Subcutaneous abdominal adipose tissue (tissue), 5 donors: ENCODE measurements at regions not wholly inside any gene's neighbourhood (a gene's known extent, or its start where the extent isn't known, plus 50 kb on each side); places are given as distances from the start of the nearest gene placed in this dataset.
"Not testable (repeated sequence)": the region's sequence is repeated elsewhere in the genome, so short reads cannot be mapped to it uniquely, and the experiment has no call there.

ENCODE experiments used
- H3K27ac ChIP-seq: one replicate; pipeline ENCODE4 v1.7.0; 2013; ENCODE audit warnings: low read depth, mild to moderate bottlenecking, inconsistent platforms, low read length, moderate library complexity
- H3K27me3 ChIP-seq, 5 donors: one replicate each; pipeline ENCODE4 v1.7.0; 2013; ENCODE audit warnings: low read length in 5 of 5, inconsistent platforms in 1 of 5; ENCODE audit not compliant: control insufficient read depth in 5 of 5, insufficient read depth in 4 of 5
- H3K36me3 ChIP-seq, 5 donors: one replicate each; pipeline ENCODE4 v1.7.0; 2013; ENCODE audit warnings: low read length in 5 of 5; ENCODE audit not compliant: control insufficient read depth in 5 of 5, insufficient read depth in 5 of 5
- H3K4me1 ChIP-seq, 5 donors: one replicate each; pipeline ENCODE4 v1.7.0; 2013; ENCODE audit warnings: low read length in 5 of 5, mild to moderate bottlenecking in 3 of 5, moderate library complexity in 1 of 5; ENCODE audit not compliant: control insufficient read depth in 5 of 5, insufficient read depth in 5 of 5
- H3K4me3 ChIP-seq, 5 donors: one replicate each; pipeline ENCODE4 v1.7.0; 2013; ENCODE audit warnings: low read length in 5 of 5, low read depth in 1 of 5
- H3K9ac ChIP-seq, 5 donors: one replicate each; pipeline ENCODE4 v1.7.0; 2013; ENCODE audit warnings: low read length in 5 of 5, mild to moderate bottlenecking in 4 of 5, moderate library complexity in 3 of 5
- H3K9me3 ChIP-seq, 5 donors: one replicate each; pipeline ENCODE4 v1.7.0; 2013; ENCODE audit warnings: low read length in 5 of 5; ENCODE audit not compliant: control insufficient read depth in 5 of 5
- donor health status: healthy.
- donor health status: healthy.
- donor health status: healthy.
- donor health status: healthy.
- donor health status: healthy.

DNA sequence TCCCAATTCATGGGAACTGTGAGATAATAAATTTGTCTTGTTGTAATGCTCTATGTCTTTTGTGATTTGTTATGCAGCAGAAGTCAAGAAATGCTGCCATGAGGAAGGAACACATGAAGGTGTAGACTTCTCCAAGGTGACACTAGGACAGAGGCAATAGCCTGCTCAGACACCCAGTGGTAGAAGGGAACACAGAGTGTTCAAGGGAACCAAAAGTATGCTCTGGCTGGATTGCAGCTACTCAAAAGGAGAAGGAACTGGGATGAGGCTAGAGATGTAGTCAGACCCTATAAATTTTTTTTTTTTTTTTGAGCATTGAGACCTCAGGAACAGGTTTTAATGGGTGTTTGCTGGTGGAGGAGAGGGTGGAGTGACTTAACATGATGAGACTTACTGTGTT, 232.5 kb downstream of the PARP8 start:
- H3K4me3 ChIP-seq: no peak overlapping the region
- no peaks in the 10 kb centered on the region for H3K36me3 ChIP-seq
- H3K9me3 ChIP-seq: no peaks in the 10 kb centered on the region
- no peaks in the 10 kb centered on the region for H3K27me3 ChIP-seq
- H3K27ac ChIP-seq: no peak overlapping the region
- H3K4me1 ChIP-seq: no peaks in the 10 kb centered on the region
- H3K9ac ChIP-seq: no peak overlapping the region

DNA sequence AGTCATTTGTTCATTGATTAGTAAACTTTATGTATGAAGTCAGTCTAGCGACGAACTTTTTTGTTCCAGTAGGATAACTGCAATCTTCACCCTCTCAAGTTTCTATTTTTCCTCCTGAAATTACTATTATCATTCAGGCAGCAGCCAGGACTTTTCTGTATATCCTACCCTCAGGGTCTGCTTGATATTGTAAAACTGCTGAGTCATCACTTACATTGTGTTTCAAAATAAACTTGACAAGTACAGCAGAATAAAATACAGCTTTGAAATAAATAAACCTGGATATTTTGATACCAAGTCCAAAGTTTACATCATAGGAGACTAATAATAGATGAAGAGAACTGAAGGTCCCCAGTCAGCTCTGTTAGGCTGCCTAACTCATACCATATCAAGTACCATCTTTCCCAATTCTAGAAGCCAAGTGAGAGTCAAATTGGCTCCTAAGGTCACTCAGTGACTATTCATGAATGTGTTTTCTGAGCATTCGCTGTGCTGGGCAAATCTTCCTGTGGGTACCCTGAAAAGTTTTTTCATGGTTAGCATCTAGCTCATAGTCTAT, 234.6 kb downstream of the PARP8 start:
- no peaks in the 10 kb centered on the region for H3K9me3 ChIP-seq
- H3K9ac ChIP-seq: no peak overlapping the region
- no peak overlapping the region for H3K4me3 ChIP-seq
- H3K4me1 ChIP-seq: no peaks in the 10 kb centered on the region
- H3K27me3 ChIP-seq: no peaks in the 10 kb centered on the region
- no peaks in the 10 kb centered on the region for H3K36me3 ChIP-seq
- H3K27ac ChIP-seq: no peak overlapping the region

DNA sequence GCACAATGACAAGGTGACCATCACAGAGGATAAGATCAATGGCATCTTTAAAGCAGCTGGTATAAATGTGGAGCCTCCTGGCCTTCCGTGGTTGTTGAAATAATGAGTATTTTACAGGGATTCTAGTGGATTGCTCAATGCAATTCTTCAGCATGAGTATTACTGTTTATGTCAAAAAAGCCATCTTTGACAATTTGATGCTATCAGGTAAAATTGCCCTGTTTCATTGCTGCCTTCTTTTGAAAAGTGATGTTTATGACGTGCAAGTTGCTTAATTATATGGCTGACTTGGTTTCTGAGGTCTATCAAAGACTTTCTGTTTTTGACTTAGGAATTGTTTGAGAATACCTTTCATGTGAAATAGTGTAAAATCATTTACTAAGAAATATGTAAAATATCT, 237.2 kb downstream of the PARP8 start:
- no peak overlapping the region for H3K9ac ChIP-seq

DNA sequence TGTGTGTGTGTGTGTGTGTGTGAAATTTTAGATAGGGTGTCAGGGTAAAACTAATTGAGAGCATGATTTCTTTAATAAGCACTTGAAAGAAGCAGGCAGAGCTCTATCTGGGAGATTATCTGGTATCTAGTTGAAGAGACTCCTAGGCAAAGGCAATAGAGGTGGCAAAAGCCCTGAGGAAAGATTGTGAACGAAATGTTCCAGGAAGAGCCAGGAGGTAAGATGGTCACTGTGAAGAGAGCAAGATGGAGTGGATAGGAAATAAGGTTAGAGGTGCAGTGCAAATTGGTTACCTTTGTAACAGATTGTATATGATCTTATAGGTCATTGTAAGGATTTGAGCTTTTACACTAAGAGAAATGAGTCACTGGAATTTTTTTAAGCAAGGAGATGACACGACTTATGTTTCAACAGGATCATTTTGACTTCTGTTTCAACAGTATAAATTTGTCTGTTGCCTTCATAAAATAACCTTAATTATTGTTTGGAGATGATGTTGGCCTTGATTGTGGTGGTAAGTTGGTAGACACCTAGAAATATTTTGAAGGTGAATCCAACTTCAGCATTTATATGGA, 239.6 kb downstream of the PARP8 start:
- Histone ChIP-seq H3K9ac (no peak overlapping the region), H3K9me3 (no peaks in the 10 kb centered on the region), H3K36me3 (no peaks in the 10 kb centered on the region), H3K27me3 (no peaks in the 10 kb centered on the region), H3K4me1 (no peaks in the 10 kb centered on the region), H3K4me3 (no peak overlapping the region), H3K27ac (no peak overlapping the region)

More for the DNA sequence above, 237.2 kb downstream of the PARP8 start:
- Histone ChIP-seq H3K27me3 (no peaks in the 10 kb centered on the region), H3K9me3 (no peaks in the 10 kb centered on the region), H3K4me3 (no peak overlapping the region), H3K36me3 (no peaks in the 10 kb centered on the region), H3K4me1 (no peaks in the 10 kb centered on the region), H3K27ac (no peak overlapping the region)

DNA sequence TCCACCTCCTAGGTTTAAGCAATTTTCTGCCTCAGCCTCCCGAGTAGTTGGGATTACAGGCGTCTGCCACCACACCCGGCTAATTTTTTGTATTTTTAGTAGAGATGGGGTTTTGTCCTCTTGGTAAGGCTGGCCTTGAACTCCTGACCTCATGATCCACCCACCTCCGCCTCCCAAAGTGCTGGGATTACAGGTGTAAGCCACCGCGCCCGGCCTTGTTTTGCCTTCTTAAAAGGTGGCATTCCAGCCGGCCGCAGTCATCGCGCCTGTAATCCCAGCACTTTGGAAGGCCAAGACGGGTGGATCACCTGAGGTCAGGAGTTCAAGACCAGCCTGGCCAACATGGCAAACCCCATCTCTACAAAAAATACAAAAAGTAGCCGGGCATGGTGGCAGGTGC, 253.7 kb downstream of the PARP8 start:
- H3K36me3 ChIP-seq, H3K4me3 ChIP-seq, H3K27ac ChIP-seq, H3K4me1 ChIP-seq, H3K9ac ChIP-seq, H3K9me3 ChIP-seq, H3K27me3 ChIP-seq: not testable (repeated sequence)

DNA sequence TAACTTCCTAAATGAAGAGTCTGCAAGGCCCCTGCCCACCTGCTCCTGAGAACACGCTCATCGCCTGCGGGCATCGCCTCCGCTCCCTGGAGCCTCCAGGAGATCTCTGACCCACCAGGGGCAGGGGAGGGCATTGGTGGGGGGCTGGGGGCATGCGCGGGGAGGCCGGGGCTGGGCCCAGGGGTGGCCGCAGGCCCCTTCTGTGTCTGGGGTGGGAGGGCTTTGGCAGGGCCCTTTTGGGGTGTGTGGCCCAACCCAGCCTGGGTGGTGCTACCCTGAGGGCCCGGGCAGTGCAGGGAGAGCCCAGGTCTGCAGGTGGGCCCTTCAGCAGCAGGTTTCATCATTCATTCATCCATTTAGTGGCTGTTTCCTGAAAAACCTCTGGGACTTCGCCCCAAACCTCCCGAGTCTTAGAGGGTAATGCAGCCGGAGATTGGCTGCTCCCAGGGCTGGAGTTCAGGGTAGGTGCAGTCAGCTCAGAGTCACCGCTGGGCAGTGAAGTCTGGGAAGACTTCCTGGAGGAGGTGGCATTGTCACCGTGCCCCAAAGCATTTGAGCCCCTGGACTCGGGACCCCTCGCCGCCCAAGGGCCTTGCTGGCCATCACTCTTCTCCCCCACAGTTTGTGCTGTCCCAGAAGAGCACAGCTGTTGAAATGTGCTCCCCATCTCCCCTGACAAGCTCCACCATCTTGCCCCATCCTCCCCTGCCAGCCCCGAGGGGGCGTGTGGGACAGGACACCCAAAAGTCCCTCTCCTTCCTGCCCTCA, 255.1 kb downstream of the PARP8 start:
- peaks cover 0 to 3% (median under 1%) of the 10 kb centered on the region in 5 donors for H3K9me3 ChIP-seq

DNA sequence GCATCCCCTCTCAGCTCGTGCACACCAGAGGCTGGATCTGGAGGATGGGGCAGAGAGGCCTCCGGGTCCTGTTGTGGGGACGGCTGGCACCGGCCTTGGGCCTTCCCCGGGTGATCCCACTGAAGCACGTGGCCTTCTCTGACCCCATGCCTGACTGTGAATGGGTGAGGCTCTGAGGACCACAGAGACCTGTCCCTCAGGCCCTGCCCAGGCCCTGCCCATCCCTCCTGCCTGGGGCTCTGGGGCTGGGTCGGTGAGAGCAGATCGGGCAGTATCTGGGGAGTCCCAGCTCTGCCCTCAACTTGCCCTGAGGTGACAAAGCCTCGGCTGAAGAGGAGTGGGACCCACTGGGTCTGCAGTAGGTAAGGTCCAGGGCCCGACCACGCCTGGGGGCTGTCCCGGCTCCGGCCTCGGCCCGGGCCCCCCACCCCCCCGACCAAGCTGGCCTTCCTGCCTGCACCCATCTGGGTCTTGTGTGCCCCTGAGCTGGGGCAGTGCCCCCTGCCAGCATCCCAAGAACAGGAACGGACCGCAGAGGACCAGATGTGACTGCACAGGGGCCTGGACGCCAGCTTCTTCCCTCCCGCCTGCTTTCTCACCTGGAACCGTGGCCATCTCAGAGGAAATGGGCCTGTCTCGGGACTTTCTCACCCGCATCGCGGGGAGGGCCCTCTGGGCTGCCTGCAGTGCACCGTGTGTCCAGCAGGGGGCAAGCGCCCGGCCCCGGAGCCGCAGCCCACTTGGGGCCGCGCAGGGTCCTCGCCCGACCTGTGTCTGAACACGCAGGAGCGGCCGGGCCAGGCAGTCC, 255.9 kb downstream of the PARP8 start:
- H3K4me1 ChIP-seq, H3K36me3 ChIP-seq, H3K27ac ChIP-seq, H3K27me3 ChIP-seq, H3K4me3 ChIP-seq, H3K9me3 ChIP-seq, H3K9ac ChIP-seq: not testable (repeated sequence)

More for the DNA sequence above, 255.1 kb downstream of the PARP8 start:
- H3K4me1 ChIP-seq: peaks cover 0 to 8% (median 0%) of the 10 kb centered on the region in 5 donors
- H3K4me3 ChIP-seq: no peak overlapping the region
- H3K36me3 ChIP-seq: no peaks in the 10 kb centered on the region
- no peak overlapping the region for H3K9ac ChIP-seq
- H3K27ac ChIP-seq: no peak overlapping the region
- no peaks in the 10 kb centered on the region for H3K27me3 ChIP-seq

DNA sequence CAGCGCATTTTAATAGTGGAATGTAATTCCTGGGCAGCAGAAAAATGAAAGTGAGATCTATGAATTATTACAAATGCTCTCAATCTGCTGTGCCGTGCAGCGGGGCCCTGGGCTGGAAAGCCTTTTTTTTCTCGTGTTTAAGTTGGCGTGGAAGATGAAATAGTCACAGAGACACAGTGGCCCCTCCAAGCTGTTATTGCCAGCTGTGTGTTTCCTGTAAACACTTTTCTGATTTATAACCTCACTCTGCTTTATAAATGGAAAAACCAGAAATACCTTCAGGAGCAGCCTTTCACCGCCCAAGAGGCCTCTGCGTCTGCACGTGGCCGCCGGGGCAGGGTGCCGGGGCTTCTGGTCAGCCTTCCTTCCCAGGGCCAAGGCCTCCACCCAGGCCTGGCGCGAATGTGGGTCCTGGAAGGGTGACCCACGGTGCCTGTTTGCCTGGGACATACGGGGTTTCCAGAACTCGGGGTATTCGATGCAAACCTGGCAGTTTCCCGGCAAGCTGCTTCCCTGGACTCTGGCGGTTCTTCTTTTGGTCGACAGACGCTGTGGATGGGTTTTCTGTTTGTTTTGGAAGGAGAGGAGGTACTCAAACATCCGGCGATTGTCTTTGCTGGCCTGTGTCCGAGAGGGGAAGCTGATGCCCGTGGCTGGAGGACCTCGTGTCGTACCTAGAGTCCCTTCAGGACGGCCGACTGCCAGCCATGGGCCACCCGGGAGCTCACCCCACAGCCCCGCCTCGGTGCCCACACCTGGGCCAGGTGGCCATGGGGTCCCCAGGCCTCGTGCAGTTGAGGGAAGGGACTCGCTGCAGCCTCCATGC, 256.7 kb downstream of the PARP8 start:
- Histone ChIP-seq H3K9ac (no peak overlapping the region), H3K27ac (no peak overlapping the region), H3K4me3 (no peak overlapping the region), H3K27me3 (no peaks in the 10 kb centered on the region), H3K4me1 (peaks cover 0 to 8% (median 0%) of the 10 kb centered on the region in 5 donors), H3K36me3 (no peaks in the 10 kb centered on the region), H3K9me3 (no peaks in the 10 kb centered on the region)

DNA sequence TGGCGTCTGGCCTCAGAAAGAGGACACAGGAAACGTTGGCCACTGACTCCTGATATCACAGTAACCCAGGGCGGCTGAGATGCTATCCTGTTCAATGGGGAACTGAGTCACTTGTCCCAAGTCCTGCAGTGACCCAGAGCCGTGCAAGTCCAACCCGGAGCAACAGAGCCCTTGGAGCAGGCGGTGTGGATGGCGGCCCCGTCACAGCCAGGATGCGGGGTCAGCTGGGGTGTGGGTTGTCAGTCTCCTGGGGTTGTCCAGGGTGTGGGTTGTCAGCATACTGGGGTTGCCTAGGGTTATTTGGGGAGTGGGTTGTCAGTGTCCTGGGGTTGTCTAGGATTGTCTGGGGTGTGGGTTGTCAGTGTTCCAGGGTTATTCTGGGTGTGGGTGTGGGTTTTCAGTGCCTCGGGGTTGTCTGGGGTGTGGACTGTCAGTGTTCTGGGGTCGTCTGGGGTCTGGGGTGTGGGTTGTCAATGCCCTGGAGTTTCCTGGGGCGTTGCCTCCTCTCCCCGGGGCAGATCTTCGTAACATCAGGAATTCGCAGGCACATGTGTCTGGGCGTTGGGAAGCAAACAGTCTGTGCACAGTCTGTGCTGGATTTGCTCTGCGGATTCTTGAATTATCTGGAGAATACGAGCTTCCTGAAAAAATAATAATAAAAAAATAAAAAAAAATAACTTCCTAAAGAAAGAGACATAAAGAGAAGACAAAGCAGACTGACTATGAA, 257.5 kb downstream of the PARP8 start:
- H3K9ac ChIP-seq: no peak overlapping the region
- no peaks in the 10 kb centered on the region for H3K27me3 ChIP-seq
- H3K4me1 ChIP-seq: peaks cover 0 to 8% (median 0%) of the 10 kb centered on the region in 5 donors
- no peaks in the 10 kb centered on the region for H3K9me3 ChIP-seq
- no peaks in the 10 kb centered on the region for H3K36me3 ChIP-seq
- no peak overlapping the region for H3K27ac ChIP-seq
- H3K4me3 ChIP-seq: no peak overlapping the region
